Right atrium auricular region (tissue), 2 donors: ENCODE measurements at regions not wholly inside any gene's neighbourhood (a gene's known extent, or its start where the extent isn't known, plus 50 kb on each side); places are given as distances from the start of the nearest gene placed in this dataset.
A peak's percentile ranks its signal among the peaks of the same experiment; 100 is the strongest.

ENCODE experiments used
- DNase-seq: peaks from one replicate; pipeline ENCODE4 v3.0.0-alpha.2; 2019; ENCODE audit warnings: low spot score
- H3K27ac ChIP-seq, 2 donors: fragments of 200-600 bp; sonication (generic); 1 replicate in 1 of 2; 2 replicates in 1 of 2; pipeline ENCODE4 v1.5.1; 2016 to 2019
- H3K27me3 ChIP-seq, 2 donors: fragments of 200-600 bp; sonication (generic); one replicate each; pipeline versions ENCODE4 v1.5.1 to v1.6.0; 2017 to 2019
- H3K36me3 ChIP-seq: fragments of 200-600 bp; sonication (generic); one replicate; pipeline ENCODE4 v1.5.1; 2016
- H3K4me1 ChIP-seq, 2 donors: fragments of 200-600 bp; sonication (generic); one replicate each; pipeline versions ENCODE4 v1.5.1 to v1.6.0; 2017 to 2019
- H3K4me3 ChIP-seq, 2 donors: fragments of 200-600 bp; sonication (generic); 1 replicate in 1 of 2; 2 replicates in 1 of 2; pipeline ENCODE4 v1.5.1; 2017 to 2019; ENCODE audit warnings: mild to moderate bottlenecking in 1 of 2, moderate library complexity in 1 of 2
- H3K9me3 ChIP-seq, 2 donors: fragments of 200-600 bp; sonication (generic); one replicate each; pipeline ENCODE4 v1.5.1; 2019
- TF ChIP-seq, protein P1 (sequence below), 2 donors: fragments of 200-600 bp; sonication (generic); IDR thresholded peaks; one replicate each; pipeline ENCODE4 v1.5.1; 2019; ENCODE audit warnings: antibody characterized with exemption in 2 of 2

- H3K9me3 ChIP-seq = no peaks in the 10 kb centered on the region
- no peaks in the 10 kb centered on the region for H3K4me1 ChIP-seq
- no peak overlapping the region for H3K4me3 ChIP-seq
- DNase-seq = no peak
- no peaks in the 10 kb centered on the region for H3K27me3 ChIP-seq
- H3K27ac ChIP-seq = no peak overlapping the region
- TF ChIP-seq, protein P1, sequence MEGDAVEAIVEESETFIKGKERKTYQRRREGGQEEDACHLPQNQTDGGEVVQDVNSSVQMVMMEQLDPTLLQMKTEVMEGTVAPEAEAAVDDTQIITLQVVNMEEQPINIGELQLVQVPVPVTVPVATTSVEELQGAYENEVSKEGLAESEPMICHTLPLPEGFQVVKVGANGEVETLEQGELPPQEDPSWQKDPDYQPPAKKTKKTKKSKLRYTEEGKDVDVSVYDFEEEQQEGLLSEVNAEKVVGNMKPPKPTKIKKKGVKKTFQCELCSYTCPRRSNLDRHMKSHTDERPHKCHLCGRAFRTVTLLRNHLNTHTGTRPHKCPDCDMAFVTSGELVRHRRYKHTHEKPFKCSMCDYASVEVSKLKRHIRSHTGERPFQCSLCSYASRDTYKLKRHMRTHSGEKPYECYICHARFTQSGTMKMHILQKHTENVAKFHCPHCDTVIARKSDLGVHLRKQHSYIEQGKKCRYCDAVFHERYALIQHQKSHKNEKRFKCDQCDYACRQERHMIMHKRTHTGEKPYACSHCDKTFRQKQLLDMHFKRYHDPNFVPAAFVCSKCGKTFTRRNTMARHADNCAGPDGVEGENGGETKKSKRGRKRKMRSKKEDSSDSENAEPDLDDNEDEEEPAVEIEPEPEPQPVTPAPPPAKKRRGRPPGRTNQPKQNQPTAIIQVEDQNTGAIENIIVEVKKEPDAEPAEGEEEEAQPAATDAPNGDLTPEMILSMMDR (IDR thresholded peaks at IDR 0.05) = no peak
- no peaks in the 10 kb centered on the region for H3K36me3 ChIP-seq
Observed at GRCh38 chr11:59285716-59286260, 72.9 kb upstream of the OR5AN1 start.

GRCh38 chr11:59284773-59285129 is 72.0 kb upstream of the MPEG1 start:
- H3K9me3 ChIP-seq = no peaks in the 10 kb centered on the region
- no peaks in the 10 kb centered on the region for H3K27me3 ChIP-seq
- no peak overlapping the region for H3K4me3 ChIP-seq
- DNase-seq = no peak
- H3K27ac ChIP-seq = no peak overlapping the region
- no peaks in the 10 kb centered on the region for H3K36me3 ChIP-seq
- TF ChIP-seq, protein P1 (IDR thresholded peaks at IDR 0.05) = peak in 1 of 2 donors; percentile 10
- no peaks in the 10 kb centered on the region for H3K4me1 ChIP-seq

GRCh38 chr11:59283825-59284772 is 71.4 kb upstream of the MPEG1 start:
- Histone ChIP-seq H3K36me3 (no peaks in the 10 kb centered on the region), H3K4me3 (no peak overlapping the region), H3K4me1 (no peaks in the 10 kb centered on the region), H3K27me3 (no peaks in the 10 kb centered on the region), H3K9me3 (no peaks in the 10 kb centered on the region), H3K27ac (no peak overlapping the region)
- DNase-seq = peak; percentile 67
- TF ChIP-seq, protein P1 (IDR thresholded peaks at IDR 0.05) = peak; percentile 76 to 87

DNA sequence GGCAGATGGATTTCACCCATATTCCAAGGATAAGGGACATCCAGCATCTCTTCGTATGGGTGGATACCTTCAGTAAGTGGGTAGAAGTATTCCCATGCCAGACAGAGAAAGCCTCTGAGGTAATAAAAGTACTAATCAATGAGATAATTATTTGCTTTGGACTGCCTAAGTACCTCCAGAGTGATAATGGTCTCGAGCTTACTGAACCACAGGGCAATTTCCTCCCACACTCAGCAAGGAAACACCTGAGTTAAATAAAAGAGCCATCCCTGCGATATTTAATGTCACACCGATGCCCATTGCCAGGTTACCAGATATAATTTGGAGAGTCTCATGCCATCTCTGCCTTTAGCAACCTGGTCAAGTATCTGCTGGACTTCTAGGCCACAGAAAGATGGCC is 70.6 kb upstream of the MPEG1 start:
- Histone ChIP-seq H3K27me3 (no peaks in the 10 kb centered on the region), H3K4me3 (no peak overlapping the region), H3K36me3 (no peaks in the 10 kb centered on the region), H3K27ac (no peak overlapping the region), H3K4me1 (no peaks in the 10 kb centered on the region), H3K9me3 (no peaks in the 10 kb centered on the region)
- TF ChIP-seq, protein P1 (IDR thresholded peaks at IDR 0.05) = no peak
- no peak for DNase-seq

DNA sequence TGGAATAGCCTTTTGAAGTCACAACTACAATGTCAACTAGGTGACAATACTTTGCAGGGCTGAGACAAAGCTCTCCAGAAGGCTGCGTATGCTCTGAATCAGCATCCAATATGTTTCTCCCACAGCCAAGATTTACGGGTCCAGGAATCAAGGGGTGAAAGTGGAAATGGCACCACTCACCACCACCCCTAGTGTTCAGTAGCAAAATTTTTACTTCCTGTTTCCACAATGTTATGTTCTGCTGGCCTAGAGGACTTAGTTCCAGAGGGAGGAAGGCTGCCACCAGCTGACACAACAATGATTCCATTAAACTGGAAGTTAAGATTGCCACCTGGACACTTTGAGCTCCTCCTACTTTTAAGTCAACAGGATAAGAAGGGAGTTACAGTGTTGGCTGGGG is 68.5 kb upstream of the MPEG1 start:
- H3K27me3 ChIP-seq = no peaks in the 10 kb centered on the region
- no peak for DNase-seq
- no peaks in the 10 kb centered on the region for H3K4me1 ChIP-seq
- no peak overlapping the region for H3K4me3 ChIP-seq
- no peak overlapping the region for H3K27ac ChIP-seq
- TF ChIP-seq, protein P1 (IDR thresholded peaks at IDR 0.05) = no peak
- H3K9me3 ChIP-seq = peaks cover 0 to 8% of the 10 kb centered on the region in 2 donors
- no peaks in the 10 kb centered on the region for H3K36me3 ChIP-seq
